GM10248 (cell line): ENCODE measurements at regions not wholly inside any gene's neighbourhood (a gene's known extent, or its start where the extent isn't known, plus 50 kb on each side); places are given as distances from the start of the nearest gene placed in this dataset.
"Not testable (repeated sequence)": the region's sequence is repeated elsewhere in the genome, so short reads cannot be mapped to it uniquely, and the experiment has no call there.

Source experiments
- CTCF ChIA-PET: fragments of 300-600 bp; sonication (Branson Sonifier 250); formaldehyde crosslinking; extraction: SDS; loops from one replicate; lab custom pipeline; 2021; ENCODE audit warnings: antibody characterized with exemption; lab: Yijun Ruan, JAX
- POLR2A ChIA-PET: fragments of 350-650 bp; sonication (Branson Sonifier 250); formaldehyde crosslinking; extraction: SDS; loops from one replicate; lab custom pipeline; 2020; ENCODE audit warnings: antibody characterized with exemption; lab: Yijun Ruan, JAX
- DNase-seq: peaks from one replicate; pipeline ENCODE4 v3.0.0; 2012; ENCODE audit errors: extremely low spot score
- TF ChIP-seq, protein P1 (sequence below): IDR thresholded peaks from 2 replicates; pipeline ENCODE4 v1.5.1; 2012; ENCODE audit warnings: mild to moderate bottlenecking, low read depth; ENCODE audit errors: extremely low read depth, missing control alignments, control extremely low read depth

DNA sequence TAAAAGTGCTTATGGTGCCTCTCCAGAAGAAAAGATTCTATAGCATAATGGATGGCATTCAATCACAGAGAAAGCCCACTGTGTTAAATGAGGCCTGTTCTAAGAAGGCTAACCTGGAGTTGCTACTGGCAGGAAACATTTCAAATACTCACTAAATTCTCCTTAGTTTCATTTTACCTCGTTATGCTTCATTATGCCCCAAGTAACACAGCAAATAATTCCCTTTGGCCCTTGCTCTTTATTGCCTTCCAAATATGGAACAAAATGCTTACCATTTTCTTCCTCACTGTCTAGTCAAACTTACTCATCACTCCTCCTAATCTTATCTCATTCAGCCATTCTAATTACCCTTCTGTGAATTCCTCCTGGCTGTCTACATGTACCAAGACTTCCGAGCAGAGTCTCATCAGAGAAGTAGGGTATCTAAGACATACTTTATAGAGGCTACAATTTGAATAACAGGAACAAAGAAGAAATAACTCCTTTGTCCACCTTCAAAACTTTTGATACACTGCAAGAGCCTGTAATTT, 292.1 kb upstream of the CLEC14A start:
- TF ChIP-seq, protein P1, sequence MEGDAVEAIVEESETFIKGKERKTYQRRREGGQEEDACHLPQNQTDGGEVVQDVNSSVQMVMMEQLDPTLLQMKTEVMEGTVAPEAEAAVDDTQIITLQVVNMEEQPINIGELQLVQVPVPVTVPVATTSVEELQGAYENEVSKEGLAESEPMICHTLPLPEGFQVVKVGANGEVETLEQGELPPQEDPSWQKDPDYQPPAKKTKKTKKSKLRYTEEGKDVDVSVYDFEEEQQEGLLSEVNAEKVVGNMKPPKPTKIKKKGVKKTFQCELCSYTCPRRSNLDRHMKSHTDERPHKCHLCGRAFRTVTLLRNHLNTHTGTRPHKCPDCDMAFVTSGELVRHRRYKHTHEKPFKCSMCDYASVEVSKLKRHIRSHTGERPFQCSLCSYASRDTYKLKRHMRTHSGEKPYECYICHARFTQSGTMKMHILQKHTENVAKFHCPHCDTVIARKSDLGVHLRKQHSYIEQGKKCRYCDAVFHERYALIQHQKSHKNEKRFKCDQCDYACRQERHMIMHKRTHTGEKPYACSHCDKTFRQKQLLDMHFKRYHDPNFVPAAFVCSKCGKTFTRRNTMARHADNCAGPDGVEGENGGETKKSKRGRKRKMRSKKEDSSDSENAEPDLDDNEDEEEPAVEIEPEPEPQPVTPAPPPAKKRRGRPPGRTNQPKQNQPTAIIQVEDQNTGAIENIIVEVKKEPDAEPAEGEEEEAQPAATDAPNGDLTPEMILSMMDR = no peak
- ChIA-PET POLR2A (no interaction called here), CTCF (no interaction called here)
- DNase-seq = no peak

DNA sequence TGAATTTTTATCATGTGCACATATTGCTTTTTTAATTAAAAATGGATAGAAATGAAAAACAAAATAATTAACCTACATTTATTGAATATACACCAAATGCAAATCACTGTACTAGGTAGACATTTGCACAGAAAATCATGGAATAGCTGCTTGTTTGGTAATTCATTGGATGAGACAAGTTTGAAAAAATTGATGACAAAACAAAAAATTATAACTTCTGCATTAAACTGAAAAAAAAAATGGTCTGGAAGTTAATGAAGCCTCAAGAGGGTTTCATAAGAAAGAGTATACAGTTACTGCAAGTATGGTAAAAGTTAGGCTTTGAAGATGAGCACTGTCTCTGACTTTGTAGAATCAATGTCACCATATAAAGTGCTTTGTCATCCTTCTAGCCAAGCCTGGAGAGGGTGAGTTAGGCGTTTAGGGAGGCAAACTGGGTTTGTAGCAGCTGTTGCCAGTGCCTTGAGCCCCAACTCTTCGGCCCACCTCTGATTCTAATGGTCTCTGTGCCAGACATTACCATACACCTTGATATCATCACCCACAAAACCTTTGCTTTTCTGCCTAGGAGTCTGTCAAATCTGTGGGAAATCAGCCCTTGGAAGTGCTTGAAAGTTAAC, 291.1 kb upstream of the CLEC14A start:
- no peak for DNase-seq
- TF ChIP-seq, protein P1 = no peak
- CTCF ChIA-PET = no interaction called here
- POLR2A ChIA-PET = no interaction called here

DNA sequence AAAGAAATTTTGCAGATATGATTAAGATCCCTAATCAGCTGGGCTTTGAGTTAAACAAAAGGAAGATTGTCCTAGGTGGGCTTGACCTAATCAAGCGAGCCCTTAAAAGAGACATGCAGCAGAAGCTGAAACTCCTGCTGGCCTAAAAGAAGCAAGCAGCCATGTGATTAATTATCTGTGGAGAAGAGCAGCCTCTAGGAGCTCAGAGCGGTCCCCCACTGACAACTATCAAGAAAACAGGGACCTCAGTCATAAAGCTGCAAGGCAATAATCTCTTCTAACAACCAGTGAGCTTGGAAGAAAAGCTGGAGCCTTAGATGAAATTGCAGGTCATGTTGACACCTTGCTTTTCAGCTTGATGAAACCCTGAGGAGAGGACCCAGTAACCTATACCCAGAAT, 288.9 kb upstream of the CLEC14A start:
- POLR2A ChIA-PET = no interaction called here
- TF ChIP-seq, protein P1 = no peak
- DNase-seq = no peak
- CTCF ChIA-PET = interaction anchor here (1.0 to 1.2 kb wide), 2 partner anchors 12 to 33 kb away, joined by 3 to 4 read pairs; no protein-coding TSS in a partner anchor

DNA sequence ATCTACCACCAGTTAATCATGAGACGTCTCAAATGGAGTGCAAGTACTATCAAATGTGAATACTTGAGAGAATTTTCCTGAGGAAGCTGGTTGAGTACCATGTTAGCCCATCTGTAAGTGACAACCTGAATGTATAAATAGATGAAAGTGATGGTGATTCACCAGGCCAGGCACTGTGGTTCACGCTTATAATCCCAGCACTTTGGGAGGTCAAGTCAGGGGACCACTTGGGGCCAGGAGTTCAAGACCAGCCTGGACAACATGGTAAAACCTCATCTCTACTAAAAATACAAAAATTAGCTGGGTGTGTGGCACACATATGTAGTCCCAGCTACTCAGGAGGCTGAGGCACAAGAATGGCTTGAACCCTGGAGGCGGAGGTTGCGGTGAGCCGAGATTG, 288.0 kb upstream of the CLEC14A start:
- POLR2A ChIA-PET, CTCF ChIA-PET, DNase-seq: not testable (repeated sequence)

DNA sequence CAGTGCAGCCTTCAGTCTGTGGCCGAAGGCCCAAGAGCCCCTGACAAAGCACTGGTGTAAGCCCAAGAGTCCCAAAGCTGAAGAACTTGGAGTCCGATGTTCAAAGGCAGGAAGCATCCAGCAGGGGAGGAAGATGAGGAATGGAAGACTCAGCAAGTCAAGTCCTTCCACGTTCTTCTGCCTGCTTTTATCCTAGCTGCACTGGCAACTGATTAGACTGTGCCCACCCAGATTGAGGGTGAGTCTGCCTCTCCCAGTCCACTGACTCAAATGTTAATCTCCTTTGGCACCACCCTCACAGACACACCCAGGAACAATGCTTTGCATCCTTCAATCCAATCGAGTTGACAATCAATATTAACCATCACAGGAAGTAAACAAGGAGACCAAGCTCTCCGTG, 282.2 kb upstream of the CLEC14A start:
- POLR2A ChIA-PET, DNase-seq, CTCF ChIA-PET: not testable (repeated sequence)

DNA sequence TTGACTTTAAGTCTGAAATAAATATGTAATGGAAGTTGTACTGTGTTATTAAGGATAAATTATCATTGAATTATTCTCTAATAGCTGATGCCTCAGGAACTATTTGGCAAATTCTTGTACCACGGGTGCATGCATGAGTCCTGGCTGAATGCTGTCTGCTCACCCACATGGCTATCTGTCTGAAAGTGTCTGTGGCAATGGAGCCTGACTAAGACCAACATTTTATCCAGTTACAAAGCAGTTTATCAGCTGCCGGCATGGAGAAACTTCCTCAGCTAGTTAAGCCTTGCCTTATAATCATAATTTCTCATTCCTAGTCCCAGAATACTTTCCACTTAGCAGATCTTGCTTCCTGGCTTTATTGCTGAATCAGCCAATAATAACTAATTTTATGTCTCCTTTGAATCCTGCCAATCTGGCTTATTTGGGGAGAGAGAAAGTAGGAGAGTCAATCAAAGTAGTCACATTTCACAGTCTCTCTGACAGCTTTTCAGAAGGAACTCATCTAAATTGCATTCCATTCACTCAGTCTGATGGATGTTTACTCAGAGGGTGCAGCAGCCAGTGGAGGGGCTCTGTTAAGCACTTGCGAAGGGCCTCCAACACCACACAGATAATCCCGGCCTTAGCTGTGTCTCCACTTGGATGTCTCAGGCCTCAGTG, 280.6 kb upstream of the CLEC14A start:
- TF ChIP-seq, protein P1 = no peak
- ChIA-PET CTCF (no interaction called here), POLR2A (no interaction called here)
- no peak for DNase-seq

DNA sequence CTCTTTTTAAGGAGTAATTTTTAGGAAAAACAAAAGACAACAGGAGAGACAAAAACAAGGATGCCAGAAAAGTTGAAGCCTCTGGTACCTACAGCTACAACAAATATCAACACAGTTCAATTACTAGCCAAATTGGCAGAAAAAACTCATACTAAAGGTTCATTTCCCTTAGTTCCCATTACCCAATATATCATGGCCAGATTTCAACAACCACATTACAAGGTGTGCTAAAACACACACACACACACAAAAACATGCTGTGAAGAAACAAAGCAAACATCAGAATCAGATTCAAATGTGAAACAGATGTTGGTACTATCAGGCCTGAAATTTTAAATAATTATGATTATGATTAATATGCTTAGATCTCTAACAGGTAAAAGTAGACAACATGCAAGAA, 272.7 kb upstream of the CLEC14A start:
- POLR2A ChIA-PET = no interaction called here
- TF ChIP-seq, protein P1 = no peak
- no peak for DNase-seq
- CTCF ChIA-PET = interaction anchor here (0.9 kb wide), 1 partner anchor 11 kb away, joined by 3 read pairs; no protein-coding TSS in a partner anchor
